HG03064 (cell line): ENCODE measurements at regions not wholly inside any gene's neighbourhood (a gene's known extent, or its start where the extent isn't known, plus 50 kb on each side); places are given as distances from the start of the nearest gene placed in this dataset.
"Not testable (repeated sequence)": the region's sequence is repeated elsewhere in the genome, so short reads cannot be mapped to it uniquely, and the experiment has no call there.

ENCODE experiments used
- ATAC-seq: cut with Tn5 transposase; IDR thresholded peaks from one replicate; pipeline ENCODE4 v1.9.1; 2021; ENCODE audit warnings: low read depth; ENCODE audit not compliant: unreplicated experiment

DNA sequence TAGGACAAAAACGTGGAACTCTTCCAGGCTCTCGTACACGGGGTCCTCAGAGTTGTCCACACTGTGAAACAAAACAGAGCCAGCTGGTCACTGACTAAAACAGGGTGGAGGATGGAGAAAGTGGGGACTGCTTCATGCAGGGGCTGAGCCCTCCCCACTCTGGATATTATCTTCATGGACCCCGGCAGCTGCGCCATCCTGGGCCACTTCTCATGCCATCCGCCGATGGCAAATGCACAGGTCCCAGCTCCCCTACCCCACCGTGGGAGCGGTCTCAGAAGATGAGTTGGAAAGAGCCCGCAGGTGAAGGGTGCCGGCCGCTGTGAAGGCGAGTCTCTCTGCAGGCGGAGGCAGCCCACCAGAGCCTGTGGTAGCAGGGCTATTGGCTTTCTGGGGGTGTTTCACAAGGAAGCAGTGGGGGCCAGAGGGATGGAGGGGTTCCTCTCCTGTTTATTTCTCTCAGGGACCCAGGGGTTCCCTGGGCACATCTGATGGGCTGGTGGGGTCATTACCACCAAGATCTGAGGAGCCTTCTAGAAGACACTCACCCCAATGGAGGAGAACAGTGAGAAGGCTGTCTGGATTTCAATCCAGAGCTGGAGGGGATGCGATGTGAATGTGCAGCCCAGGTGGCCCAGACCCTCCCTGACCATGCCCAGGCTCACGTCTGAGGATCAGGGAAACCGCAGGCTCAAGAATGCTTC, 177.3 kb downstream of the KLF13 start:
- no peak for ATAC-seq

GRCh38 chr15:31504462-31504839, 177.8 kb downstream of the KLF13 start:
- no peak for ATAC-seq

- not testable (repeated sequence) for ATAC-seq
Observed at GRCh38 chr15:31507573-31507972, 180.9 kb downstream of the KLF13 start.

GRCh38 chr15:31508656-31509055, 182.0 kb downstream of the KLF13 start:
- ATAC-seq: no peak

- ATAC-seq: no peak
Observed at GRCh38 chr15:31510057-31510456, 183.4 kb downstream of the KLF13 start.

DNA sequence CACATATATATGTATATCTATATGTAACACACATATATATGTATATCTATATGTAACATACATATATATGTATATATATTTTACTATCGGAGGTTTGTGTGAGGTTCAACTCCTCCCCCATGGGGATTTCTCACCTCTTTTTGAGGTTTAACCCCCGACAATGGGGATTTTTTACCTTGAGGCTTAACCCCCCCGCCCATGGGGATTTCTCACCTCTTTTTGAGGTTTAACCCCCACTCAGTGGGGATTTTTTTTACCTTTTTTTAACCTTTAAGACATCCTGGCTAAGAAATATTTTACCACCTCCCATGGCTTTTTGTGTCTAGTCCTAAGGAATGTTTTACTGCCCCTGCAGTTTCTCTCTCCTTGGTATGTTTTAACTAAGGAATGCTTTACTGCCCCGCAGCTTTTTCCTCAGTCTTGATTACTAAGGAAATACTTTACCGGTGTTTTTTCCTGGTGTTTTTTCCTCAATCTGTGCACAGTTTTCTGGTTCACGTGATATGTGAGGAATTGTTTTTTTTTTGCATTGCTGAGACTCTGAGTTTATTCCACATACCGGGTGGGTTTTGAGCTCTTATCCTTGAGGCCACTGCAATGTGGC, 185.2 kb downstream of the KLF13 start:
- no peak for ATAC-seq

DNA sequence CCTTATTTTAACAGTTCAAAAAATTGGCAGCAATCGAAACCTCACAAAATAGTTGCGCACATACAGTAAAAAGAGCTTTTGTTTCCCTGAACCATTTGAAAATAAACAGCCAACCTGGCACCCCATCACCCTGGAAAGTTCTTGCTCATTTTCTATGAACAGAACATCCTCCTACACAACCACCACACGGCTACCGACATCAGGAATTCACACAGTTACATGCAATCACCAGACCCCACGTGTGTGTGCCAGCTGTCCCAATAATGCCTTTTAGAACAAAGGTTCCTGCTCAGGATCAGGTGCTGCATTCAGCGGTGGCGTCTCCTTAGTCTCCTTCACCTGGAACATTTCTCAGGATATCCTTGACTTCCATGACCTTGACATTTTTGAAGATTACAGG, 186.5 kb downstream of the KLF13 start:
- no peak for ATAC-seq

DNA sequence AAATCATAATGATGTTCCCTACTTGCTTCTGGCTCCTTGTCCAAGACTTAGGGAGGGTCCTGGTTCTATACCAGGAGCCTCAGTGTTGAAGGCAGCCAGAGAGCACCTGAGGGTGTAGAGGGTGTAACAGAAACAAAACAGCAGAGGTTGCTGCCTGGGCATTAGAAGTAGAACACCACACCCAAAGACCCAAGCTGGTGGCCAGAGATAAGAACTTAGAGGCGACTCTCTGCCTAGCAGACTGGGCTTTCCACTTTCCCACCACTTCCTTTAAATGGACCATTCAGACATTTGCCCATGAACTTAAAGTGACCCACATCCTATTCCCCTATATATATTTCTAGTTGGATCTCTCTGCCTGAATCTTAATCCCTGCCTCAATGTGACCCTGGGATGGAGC, 189.8 kb downstream of the KLF13 start:
- no peak for ATAC-seq

DNA sequence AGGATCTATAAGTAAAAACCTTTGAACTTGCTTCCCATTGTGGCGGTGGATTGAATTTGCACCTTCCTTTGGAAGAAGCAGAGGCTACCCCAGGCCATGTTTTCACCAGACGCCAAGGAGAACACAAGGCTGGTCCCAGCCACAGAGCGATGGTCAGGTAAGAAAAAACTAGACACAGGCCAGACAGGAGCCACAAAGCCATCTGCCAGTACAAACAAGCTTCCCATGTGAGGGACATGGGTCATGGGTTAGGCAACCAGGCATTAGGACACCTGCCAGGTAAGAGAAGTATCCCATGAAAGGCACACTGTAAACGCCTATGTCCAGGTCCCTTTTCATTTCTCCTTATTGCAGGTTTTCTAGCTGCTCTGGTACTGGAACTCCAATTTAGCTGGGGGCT, 190.2 kb downstream of the KLF13 start:
- ATAC-seq: no peak

DNA sequence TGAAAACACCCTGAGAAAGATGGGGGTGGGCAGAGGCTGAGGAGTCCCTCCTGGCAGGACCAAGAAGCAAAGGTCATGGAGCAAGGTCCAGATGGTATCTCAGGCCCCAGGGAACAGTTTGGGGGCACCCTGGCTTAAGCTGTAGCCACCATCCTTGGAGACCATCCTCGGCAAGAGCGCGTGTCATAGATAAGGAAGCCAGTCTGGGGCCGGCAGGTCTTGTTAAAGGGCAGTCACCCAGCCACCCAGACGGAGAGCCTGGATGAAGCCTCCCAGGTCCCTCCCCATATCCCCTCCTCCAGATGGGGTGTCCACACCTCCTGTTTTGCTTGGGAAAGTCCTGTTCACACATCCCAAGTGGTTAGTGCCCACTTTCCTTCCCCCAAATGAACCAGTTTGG, 191.1 kb downstream of the KLF13 start:
- ATAC-seq: no peak

GRCh38 chr15:31522028-31522427, 195.4 kb downstream of the KLF13 start:
- no peak for ATAC-seq

DNA sequence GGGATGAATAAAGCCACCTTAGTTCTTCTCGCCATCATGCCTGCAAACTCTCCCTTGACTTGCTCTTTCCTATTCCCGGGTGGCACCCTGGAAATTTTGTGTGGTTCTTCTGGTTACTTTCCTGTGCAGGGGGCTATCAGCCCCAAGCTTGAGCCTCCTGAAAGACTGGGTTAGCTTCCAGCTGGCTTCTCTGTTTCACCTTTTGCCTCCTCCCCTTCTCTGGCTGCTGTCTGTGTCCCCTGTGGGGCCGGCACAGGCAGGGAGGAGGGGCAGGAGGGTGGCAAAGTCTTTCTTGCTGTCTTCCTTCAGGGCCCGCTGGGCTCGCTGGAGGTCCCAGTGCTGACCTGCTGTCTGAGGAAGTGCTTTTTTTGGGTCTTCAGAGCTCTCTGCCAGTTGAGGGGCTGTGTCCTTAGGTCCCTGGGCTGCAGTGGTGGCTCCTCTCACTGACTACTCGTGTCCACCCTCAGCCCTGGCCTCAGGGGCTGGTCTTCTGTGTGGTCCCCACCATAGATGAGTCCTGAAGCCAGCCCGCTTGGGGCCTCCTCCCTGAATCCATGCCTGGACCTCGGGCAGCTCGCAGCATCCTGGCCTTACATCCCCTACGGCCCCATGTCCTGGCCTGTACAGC, 196.5 kb downstream of the KLF13 start:
- ATAC-seq: no peak

- no peak for ATAC-seq
Observed at GRCh38 chr15:31523655-31524049, 197.0 kb downstream of the KLF13 start.

GRCh38 chr15:31525185-31525695, 198.6 kb downstream of the KLF13 start:
- no peak for ATAC-seq

DNA sequence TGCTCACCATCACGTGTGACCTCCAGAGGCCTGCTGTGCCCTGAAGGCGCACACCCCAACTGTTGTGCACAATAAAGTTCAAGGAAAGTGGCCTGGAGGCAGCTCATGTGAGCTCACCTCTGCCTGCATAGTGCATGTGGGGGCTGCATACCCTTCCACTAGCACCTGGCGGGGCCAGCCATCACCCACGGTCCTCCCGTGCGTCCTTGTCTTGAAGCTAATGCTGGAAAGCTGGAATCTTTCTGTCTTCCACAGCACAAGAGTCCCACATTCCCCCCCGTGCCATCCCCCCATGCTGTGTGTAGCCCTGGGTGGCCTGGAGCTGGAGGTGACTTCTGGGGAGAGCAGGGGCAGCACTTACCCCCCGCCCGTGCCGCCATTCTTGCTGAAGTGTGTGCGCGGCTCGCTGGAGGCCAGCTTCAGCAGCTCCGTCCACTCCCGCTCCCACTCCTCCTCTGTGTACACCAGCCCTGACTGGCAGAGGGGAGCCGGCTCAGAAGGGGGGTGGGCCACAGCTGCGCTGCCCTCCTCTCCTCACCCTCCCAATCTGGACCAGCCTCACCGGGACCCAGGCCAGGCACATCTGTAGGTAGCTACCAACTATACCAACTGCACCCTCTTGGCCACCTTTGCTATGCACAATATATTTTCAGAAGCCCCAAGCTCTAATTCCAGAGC, 199.5 kb downstream of the KLF13 start:
- ATAC-seq: no peak

- ATAC-seq: no peak
Observed at GRCh38 chr15:31526916-31527690, 200.5 kb downstream of the KLF13 start.

GRCh38 chr15:31528846-31529245, 202.2 kb downstream of the KLF13 start:
- ATAC-seq: no peak

DNA sequence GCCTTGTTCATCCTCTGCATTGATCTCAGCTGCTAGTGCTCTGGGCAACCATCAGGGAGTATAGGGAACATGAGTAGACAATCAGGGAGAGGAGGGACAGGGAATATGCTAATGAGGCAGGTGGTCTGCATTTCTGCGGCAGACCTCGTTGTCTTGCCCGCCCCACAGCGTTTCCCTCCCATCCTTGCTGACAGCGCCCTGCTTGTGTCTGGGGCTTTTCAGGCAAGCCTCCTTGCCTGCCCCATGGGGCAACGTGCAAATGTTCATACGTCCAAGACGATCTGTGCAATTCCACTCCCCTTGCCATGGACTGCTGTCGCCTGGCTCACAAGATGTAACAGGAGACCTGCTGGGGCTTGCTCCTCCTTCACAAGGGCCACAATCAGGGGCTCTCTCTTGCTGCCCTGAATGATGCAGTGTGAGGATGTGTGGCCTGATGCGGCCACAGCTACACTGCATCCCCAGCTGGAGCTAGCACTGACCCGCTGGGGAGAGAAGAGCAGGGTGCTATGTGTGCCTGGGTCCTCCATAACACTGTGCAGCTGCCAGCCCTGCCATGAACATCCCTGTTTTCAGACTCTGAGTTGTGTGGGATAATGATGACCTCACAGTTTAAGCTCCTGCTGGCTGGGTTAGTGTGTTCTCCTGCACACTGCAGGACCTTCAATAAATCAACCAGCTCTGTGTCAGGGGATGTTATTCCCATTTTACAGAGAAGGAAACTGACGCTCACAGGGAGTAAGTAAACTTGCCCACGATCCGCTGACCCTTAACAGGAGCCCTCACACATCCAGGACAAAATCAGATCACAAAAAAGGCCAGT, 211.3 kb downstream of the KLF13 start:
- ATAC-seq: no peak

DNA sequence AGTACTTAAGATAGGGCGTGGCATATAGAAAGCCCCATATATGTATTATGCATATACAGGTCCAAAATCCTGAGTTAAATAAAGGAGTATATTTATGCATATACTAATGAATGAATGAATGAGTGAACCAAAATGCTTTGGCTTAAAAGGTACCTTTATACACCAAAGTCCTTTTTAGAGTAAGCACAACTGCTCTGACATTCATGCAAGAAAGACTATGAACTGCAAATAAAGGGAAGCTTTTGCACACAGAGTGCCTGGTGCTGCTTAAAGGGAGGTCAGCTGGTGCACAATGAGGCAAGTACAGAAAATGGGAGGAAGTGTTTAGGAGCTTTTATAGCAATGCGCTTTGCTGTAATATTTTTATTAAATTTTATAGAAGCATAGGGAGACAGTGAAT, 214.0 kb downstream of the KLF13 start:
- no peak for ATAC-seq

- no peak for ATAC-seq
Observed at GRCh38 chr15:31544361-31544760, 217.7 kb downstream of the KLF13 start.
